T-helper 1 cell treated with Interleukin-12 subunit alpha and Interleukin-12 subunit beta and Interleukin-4 antibody, amounts not matched to agents 30 μg/mL and 1 μg/mL, for 36 hours (primary cell): ENCODE measurements at regions not wholly inside any gene's neighbourhood (a gene's known extent, or its start where the extent isn't known, plus 50 kb on each side); places are given as distances from the start of the nearest gene placed in this dataset.

Experiments
- H3K27ac Mint-ChIP-seq: one replicate; pipeline ENCODE4 v1.8.0; 2021; ENCODE audit warnings: mild to moderate bottlenecking, mixed read lengths
- H3K27me3 Mint-ChIP-seq: one replicate; pipeline ENCODE4 v1.8.0; 2021; ENCODE audit warnings: low read depth, mixed read lengths
- H3K36me3 Mint-ChIP-seq: one replicate; pipeline ENCODE4 v1.8.0; 2021; ENCODE audit warnings: low read depth, mixed read lengths
- H3K4me1 Mint-ChIP-seq: one replicate; pipeline ENCODE4 v1.8.0; 2021; ENCODE audit warnings: low read depth, mixed read lengths
- H3K4me3 Mint-ChIP-seq: one replicate; pipeline ENCODE4 v1.8.0; 2021; ENCODE audit warnings: mild to moderate bottlenecking, moderate library complexity, mixed read lengths
- H3K9me3 Mint-ChIP-seq: one replicate; pipeline ENCODE4 v1.8.0; 2021; ENCODE audit warnings: mixed read lengths

GRCh38 chr1:38296047-38296446, 249.5 kb upstream of the POU3F1 start:
- Mint-ChIP-seq H3K27ac (no peak overlapping the region), H3K36me3 (no peaks in the 10 kb centered on the region), H3K9me3 (no peaks in the 10 kb centered on the region), H3K27me3 (peaks cover 33% of the 10 kb centered on the region), H3K4me3 (no peak overlapping the region), H3K4me1 (no peaks in the 10 kb centered on the region)

GRCh38 chr1:38293567-38293966, 247.0 kb upstream of the POU3F1 start:
- Mint-ChIP-seq H3K4me1 (no peaks in the 10 kb centered on the region), H3K9me3 (no peaks in the 10 kb centered on the region), H3K36me3 (no peaks in the 10 kb centered on the region), H3K4me3 (no peak overlapping the region), H3K27ac (no peak overlapping the region), H3K27me3 (peaks cover 40% of the 10 kb centered on the region)

DNA sequence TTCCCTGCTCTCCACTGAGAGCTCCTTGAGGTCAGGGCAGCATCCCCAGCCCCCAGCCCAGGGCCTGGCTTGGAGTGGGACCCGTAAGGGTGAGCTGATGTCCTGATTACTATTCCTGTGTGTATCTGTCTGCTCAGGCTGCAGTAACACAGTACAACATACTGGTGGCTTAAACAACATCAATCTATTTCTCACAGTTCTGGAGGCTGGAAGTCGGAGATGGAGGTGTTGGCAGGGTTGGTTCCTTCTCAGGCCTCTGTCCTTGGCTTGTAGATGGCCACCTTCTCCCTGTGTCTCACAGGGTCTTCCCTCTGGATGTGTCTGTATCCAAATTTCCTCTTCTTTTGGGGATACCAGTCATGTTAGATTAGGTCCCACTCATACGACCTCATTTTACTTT, 246.4 kb upstream of the POU3F1 start:
- peaks cover 40% of the 10 kb centered on the region for H3K27me3 Mint-ChIP-seq
- H3K27ac Mint-ChIP-seq: no peak overlapping the region
- no peaks in the 10 kb centered on the region for H3K9me3 Mint-ChIP-seq
- no peaks in the 10 kb centered on the region for H3K4me1 Mint-ChIP-seq
- H3K4me3 Mint-ChIP-seq: no peak overlapping the region
- H3K36me3 Mint-ChIP-seq: no peaks in the 10 kb centered on the region

DNA sequence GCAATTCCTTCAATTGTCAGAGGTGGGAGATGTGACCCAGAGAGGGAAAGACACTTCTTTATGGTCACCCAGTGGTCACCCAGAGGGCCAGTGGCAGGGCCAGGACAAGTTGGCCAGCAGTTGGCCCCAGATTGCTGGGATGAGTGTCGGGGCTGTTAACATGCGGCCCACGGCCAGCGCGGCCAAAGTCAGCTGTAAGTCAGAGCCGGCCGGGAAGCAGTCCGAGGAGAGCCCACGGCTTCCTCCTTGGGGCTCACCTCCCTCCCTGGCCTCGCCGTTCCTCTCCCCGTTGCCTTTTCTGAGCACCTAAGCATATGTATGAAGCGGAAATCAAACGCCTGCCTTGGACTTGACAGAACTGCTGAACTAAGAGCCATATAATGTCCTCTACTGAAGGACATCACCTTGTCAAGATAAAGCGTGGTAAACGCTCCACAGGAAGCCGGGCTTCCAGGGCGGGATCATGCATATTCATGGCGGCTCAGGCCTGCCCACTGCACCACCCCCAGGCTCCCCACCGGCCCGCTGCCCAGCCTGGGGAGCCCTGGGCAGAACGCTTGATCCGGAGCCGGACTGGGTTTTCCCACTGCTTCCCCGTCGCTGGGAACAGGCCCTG, 245.4 kb upstream of the POU3F1 start:
- Mint-ChIP-seq H3K4me3 (no peak overlapping the region), H3K27me3 (peaks cover 40% of the 10 kb centered on the region)

GRCh38 chr1:38291336-38291735, 244.7 kb upstream of the POU3F1 start:
- H3K4me3 Mint-ChIP-seq: no peak overlapping the region
- peaks cover 35% of the 10 kb centered on the region for H3K27me3 Mint-ChIP-seq
- no peaks in the 10 kb centered on the region for H3K9me3 Mint-ChIP-seq
- no peaks in the 10 kb centered on the region for H3K36me3 Mint-ChIP-seq
- H3K4me1 Mint-ChIP-seq: no peaks in the 10 kb centered on the region
- H3K27ac Mint-ChIP-seq: no peak overlapping the region

More for the DNA sequence above, 245.4 kb upstream of the POU3F1 start:
- no peaks in the 10 kb centered on the region for H3K4me1 Mint-ChIP-seq
- no peak overlapping the region for H3K27ac Mint-ChIP-seq
- no peaks in the 10 kb centered on the region for H3K36me3 Mint-ChIP-seq
- H3K9me3 Mint-ChIP-seq: no peaks in the 10 kb centered on the region

DNA sequence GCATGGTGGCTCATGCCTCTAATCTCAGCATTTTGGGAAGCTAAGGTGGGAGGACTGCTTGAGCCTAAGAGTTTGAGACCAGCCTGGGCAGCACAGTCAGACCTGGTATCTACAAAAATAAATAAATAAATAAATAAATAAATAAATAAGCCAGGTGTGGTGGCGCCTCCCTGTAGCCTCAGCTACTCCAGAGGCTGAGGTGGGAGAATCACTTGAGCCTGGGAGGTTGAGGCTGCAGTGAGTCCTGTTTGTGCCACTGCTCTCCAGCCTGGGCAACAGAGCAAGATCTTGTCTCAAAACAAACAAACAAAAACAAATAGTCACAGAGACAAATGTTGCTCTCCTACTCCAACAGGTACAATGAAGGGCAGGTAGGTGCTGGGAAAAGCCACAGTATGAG, 242.4 kb upstream of the POU3F1 start:
- Mint-ChIP-seq H3K4me1 (no peaks in the 10 kb centered on the region), H3K9me3 (no peaks in the 10 kb centered on the region), H3K27ac (no peak overlapping the region), H3K36me3 (no peaks in the 10 kb centered on the region), H3K4me3 (no peak overlapping the region), H3K27me3 (peaks cover 32% of the 10 kb centered on the region)

GRCh38 chr1:38287547-38287946, 241.0 kb upstream of the POU3F1 start:
- no peak overlapping the region for H3K27ac Mint-ChIP-seq
- H3K4me1 Mint-ChIP-seq: no peaks in the 10 kb centered on the region
- no peaks in the 10 kb centered on the region for H3K9me3 Mint-ChIP-seq

DNA sequence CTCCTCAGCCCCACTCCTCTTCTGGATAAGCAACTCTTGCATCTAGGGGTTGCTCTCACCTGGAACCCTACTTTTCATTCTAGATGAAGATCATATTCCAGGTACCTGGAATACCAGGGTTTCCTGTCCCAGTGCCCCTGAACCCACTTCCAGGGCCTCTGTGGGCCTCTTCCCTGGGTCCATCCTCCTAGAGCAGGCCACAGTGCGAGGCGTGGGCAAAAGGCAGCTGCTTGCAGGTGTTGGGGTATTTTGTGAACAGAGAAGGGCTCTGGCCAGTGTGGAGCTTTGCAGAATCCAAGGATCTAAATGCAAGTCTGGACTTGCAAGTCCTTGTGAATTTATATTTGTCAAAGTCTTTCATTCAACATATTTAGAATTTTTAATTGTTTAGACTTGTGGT, 240.4 kb upstream of the POU3F1 start:
- Mint-ChIP-seq H3K4me3 (no peak overlapping the region), H3K36me3 (no peaks in the 10 kb centered on the region), H3K27ac (no peak overlapping the region), H3K27me3 (peaks cover 17% of the 10 kb centered on the region), H3K9me3 (no peaks in the 10 kb centered on the region), H3K4me1 (no peaks in the 10 kb centered on the region)

More at GRCh38 chr1:38287547-38287946, 241.0 kb upstream of the POU3F1 start:
- no peaks in the 10 kb centered on the region for H3K36me3 Mint-ChIP-seq
- peaks cover 22% of the 10 kb centered on the region for H3K27me3 Mint-ChIP-seq
- no peak overlapping the region for H3K4me3 Mint-ChIP-seq

DNA sequence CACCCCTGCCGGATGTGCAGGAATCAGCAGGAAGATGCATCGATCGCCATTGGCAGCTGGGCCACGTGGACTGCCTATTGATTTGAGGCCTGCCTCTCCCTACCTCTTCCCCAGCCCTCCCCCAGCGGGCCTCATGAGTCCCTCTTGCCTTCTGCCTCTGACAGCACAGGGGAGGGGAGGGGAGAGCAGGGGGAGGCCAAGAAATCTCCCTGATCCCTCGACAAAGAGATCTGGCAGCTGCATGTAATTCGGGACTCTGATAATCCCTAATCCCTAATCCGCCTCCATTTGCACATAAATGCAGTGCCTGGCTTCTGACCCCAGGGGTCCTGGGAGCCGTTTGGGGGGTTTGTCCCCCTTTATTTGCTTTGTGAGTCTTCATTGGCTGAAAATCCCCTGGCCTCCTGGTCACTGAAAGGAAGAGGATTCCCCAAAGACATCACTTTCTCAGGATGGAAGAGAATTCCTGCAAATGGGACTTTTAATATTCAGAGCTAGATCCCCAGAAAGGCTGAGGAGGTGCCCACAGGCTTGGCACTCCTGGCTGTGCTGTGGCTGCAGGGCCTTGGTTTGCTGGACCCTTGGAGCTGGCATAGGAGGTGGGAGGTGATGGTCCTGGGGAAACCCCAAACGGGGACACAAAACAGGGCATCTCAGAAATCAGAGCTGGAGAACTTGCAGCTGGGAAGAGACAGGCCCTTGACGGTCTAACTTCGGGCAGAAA, 239.4 kb upstream of the POU3F1 start:
- Mint-ChIP-seq H3K27me3 (peaks cover 6% of the 10 kb centered on the region), H3K36me3 (no peaks in the 10 kb centered on the region), H3K4me1 (no peaks in the 10 kb centered on the region), H3K9me3 (no peaks in the 10 kb centered on the region), H3K27ac (no peak overlapping the region), H3K4me3 (no peak overlapping the region)

- Mint-ChIP-seq H3K36me3 (no peaks in the 10 kb centered on the region), H3K27ac (no peak overlapping the region), H3K4me3 (no peak overlapping the region), H3K27me3 (peaks cover 5% of the 10 kb centered on the region), H3K9me3 (peaks cover under 1% of the 10 kb centered on the region), H3K4me1 (no peaks in the 10 kb centered on the region)
These were observed 238.4 kb upstream of the POU3F1 start for GRCh38 chr1:38284953-38285352.

DNA sequence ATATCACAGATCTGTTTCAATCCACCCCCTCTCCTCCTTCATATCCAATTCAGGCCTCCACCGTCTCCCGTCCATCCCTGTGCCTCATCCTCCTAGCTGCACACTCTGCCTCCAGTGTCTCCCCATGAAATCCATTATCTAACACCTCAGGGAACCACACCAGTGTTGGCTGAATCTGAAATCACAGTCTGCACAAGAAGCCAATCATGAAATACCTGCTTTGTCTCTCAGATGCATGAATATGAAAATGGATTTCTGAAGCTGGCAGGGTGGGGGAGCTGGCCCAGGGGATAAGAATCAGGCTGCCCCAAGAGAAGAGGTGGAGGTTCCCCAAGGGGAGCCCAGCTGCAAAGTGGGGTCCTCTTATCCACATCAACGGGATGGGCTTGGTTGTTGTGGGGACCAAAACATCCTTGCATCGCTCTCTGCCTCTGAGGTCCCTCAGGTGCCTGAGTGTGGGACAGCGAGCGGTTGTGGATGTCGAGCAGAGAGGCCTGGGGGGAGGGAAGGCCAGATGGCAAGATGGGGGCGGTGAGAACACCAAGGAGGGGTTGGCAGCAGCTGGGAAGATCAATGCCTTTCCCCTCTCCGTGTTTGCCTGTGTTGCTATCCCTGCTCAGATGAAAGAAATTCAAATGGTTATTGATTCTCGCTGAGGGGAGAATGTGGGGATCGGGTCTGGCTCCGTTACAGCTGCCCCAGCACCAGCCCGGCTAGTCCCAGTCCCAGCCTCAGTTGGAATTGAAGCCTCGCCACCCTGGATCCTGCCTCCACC, 237.3 kb upstream of the POU3F1 start:
- Mint-ChIP-seq H3K36me3 (no peaks in the 10 kb centered on the region), H3K27me3 (no peaks in the 10 kb centered on the region), H3K4me1 (no peaks in the 10 kb centered on the region), H3K4me3 (no peak overlapping the region), H3K27ac (no peak overlapping the region), H3K9me3 (peaks cover 10% of the 10 kb centered on the region)

DNA sequence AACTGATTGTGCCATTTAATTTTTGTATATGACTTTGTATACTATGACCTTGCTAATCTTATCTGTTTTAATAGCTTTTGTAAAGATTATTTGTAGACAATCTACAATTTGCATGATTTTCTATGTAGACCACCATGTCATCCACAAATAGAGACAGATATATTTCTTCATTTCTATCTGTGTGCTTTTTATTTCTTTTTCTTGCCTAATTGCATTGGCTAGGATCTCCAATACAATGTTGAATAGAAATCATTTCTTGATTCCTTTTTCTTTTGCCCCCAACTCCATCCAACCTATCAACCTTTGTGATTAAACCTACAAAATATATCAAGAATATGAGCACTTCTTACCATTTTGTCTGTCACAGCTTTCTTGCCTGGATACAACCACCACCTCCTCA, 232.6 kb upstream of the POU3F1 start:
- no peak overlapping the region for H3K4me3 Mint-ChIP-seq
- no peaks in the 10 kb centered on the region for H3K36me3 Mint-ChIP-seq
- no peaks in the 10 kb centered on the region for H3K27me3 Mint-ChIP-seq
- H3K9me3 Mint-ChIP-seq: peaks cover 10% of the 10 kb centered on the region
- H3K4me1 Mint-ChIP-seq: no peaks in the 10 kb centered on the region
- H3K27ac Mint-ChIP-seq: no peak overlapping the region

GRCh38 chr1:38277646-38278045, 231.1 kb upstream of the POU3F1 start:
- Mint-ChIP-seq H3K27ac (no peak overlapping the region), H3K4me3 (no peak overlapping the region), H3K27me3 (no peaks in the 10 kb centered on the region), H3K4me1 (no peaks in the 10 kb centered on the region), H3K9me3 (peaks cover 10% of the 10 kb centered on the region), H3K36me3 (no peaks in the 10 kb centered on the region)

- peaks cover 10% of the 10 kb centered on the region for H3K9me3 Mint-ChIP-seq
- H3K4me3 Mint-ChIP-seq: no peak overlapping the region
- no peaks in the 10 kb centered on the region for H3K36me3 Mint-ChIP-seq
- no peak overlapping the region for H3K27ac Mint-ChIP-seq
- peaks cover 12% of the 10 kb centered on the region for H3K27me3 Mint-ChIP-seq
- H3K4me1 Mint-ChIP-seq: no peaks in the 10 kb centered on the region
These were observed 229.4 kb upstream of the POU3F1 start for GRCh38 chr1:38275960-38276359.

- peaks cover 10% of the 10 kb centered on the region for H3K9me3 Mint-ChIP-seq
- no peak overlapping the region for H3K27ac Mint-ChIP-seq
- H3K27me3 Mint-ChIP-seq: peaks cover 16% of the 10 kb centered on the region
These were observed 228.4 kb upstream of the POU3F1 start for GRCh38 chr1:38274974-38275373.

More at GRCh38 chr1:38274974-38275373, 228.4 kb upstream of the POU3F1 start:
- no peak overlapping the region for H3K4me3 Mint-ChIP-seq
- H3K4me1 Mint-ChIP-seq: no peaks in the 10 kb centered on the region
- no peaks in the 10 kb centered on the region for H3K36me3 Mint-ChIP-seq
